ENCODE measurements at regions not wholly inside any gene's neighbourhood (a gene's known extent, or its start where the extent isn't known, plus 50 kb on each side); places are given as distances from the start of the nearest gene placed in this dataset.

DNA sequence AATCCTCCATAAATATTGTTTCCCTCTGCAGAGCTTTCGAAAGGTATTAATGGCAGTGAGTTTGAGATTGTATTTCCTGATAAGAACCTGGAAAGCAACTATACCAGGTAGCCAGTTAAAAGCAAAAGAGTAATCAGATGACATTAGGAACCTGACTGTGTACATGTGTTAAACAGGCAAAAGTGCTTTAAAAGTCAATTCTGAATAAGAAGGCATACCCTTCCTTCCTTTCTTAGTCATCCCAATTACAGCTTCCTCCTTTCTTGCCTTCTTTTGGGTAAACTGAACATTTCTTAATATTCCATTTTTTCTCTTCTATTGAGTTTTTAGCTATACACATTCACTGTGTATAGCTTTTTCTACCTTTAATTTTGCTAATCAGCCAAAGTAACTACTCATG lies 144.7 kb downstream of the ZNF281 start:
- H2BK5ac ChIP-seq (ENCODE audit: low read depth, low read length), result no peak overlapping the region
- CTCF ChIA-PET (ENCODE audit: partially characterized antibody), result interaction anchor here (0.8 to 7.0 kb wide), 6 partner anchors 9 to 269 kb away, joined by 3 to 56 read pairs (median 6); no protein-coding TSS in a partner anchor

More for the DNA sequence above, 144.7 kb downstream of the ZNF281 start:
- no peak overlapping the region for H3K27ac ChIP-seq (ENCODE audit: low read depth, low read length)
- no peaks in the 10 kb centered on the region for H3K79me2 ChIP-seq (ENCODE audit: control insufficient read depth in 1 of 2, insufficient read depth in 2 of 2, low read length in 2 of 2)
- H3K56ac ChIP-seq (replicated peaks; ENCODE audit: insufficient read length, low read depth, low read length), result no peak overlapping the region
- no peak for FAIRE-seq
- H3K4me1 ChIP-seq (replicated peaks in 1 of 4; ENCODE audit: control insufficient read depth in 3 of 4, insufficient read depth in 4 of 4, low read length in 3 of 4), result no peaks in the 10 kb centered on the region
- H4K8ac ChIP-seq (ENCODE audit: extremely low read depth, insufficient read depth, low read length), result no peak overlapping the region
- H3K14ac ChIP-seq (ENCODE audit: insufficient read length), result no peak overlapping the region
- no peak overlapping the region for H2BK120ac ChIP-seq (replicated peaks; ENCODE audit: low read depth, low read length)
- H3K4me3 ChIP-seq (ENCODE audit: extremely low read depth in 1 of 4, insufficient read depth in 2 of 4, low read depth in 3 of 4, low read length in 4 of 4), result no peak overlapping the region
- no peaks in the 10 kb centered on the region for H3K9me3 ChIP-seq (ENCODE audit: insufficient read depth in 2 of 2, low read depth in 1 of 2, low read length in 1 of 2)
- H2AFZ ChIP-seq (ENCODE audit: low read length), result no peak overlapping the region
- no peak overlapping the region for H3K9ac ChIP-seq (replicated peaks in 1 of 4; ENCODE audit: extremely low read depth in 1 of 4, low read depth in 3 of 4, low read length in 3 of 4)
- H3K27me3 ChIP-seq (replicated peaks in 1 of 4; ENCODE audit: control insufficient read depth in 3 of 4, extremely low read depth in 1 of 4, insufficient read depth in 3 of 4, low read length in 3 of 4), result no peaks in the 10 kb centered on the region
- no peak overlapping the region for H3K23ac ChIP-seq (ENCODE audit: insufficient read length)
- WGBS, 2 experiments (ENCODE audit: extremely low coverage in 1 of 2, insufficient coverage in 1 of 2, insufficient read length in 1 of 2, insufficient replicate concordance in 2 of 2, low coverage in 1 of 2, low lambda C conversion rate in 2 of 2, missing lambda C conversion rate in 1 of 2), result 92% methylated on average over 1 of the region's 1 CpG; no CpG with 5 or more reads in 1 of the 2 experiments
- no peak for TF ChIP-seq TBP (IDR thresholded peaks at IDR 0.05; ENCODE audit: low read depth, low read length)
- TF ChIP-seq BRCA1 (IDR thresholded peaks at IDR 0.05; ENCODE audit: low read depth, low read length), result no peak
- TF ChIP-seq SP1 (IDR thresholded peaks at IDR 0.05; ENCODE audit: low read depth, low read length), result no peak
- TF ChIP-seq SIN3A (conservative IDR thresholded peaks at IDR 0.05 in 1 of 2, IDR thresholded peaks at IDR 0.05 in 1 of 2; ENCODE audit: low read depth in 1 of 2, low read length in 2 of 2), result no peak
- no peak for TF ChIP-seq HDAC2 (IDR thresholded peaks at IDR 0.05; ENCODE audit: borderline replicate concordance in 1 of 2, low read depth in 2 of 2, low read length in 2 of 2)
- H3K18ac ChIP-seq (ENCODE audit: extremely low read depth, low read length), result no peak overlapping the region
- H2BK15ac ChIP-seq (ENCODE audit: low read length), result no peak overlapping the region
- H2AK5ac ChIP-seq (ENCODE audit: low read depth, low read length), result no peak overlapping the region
- H4K91ac ChIP-seq (replicated peaks; ENCODE audit: insufficient read length, low read length), result no peak overlapping the region
- POLR2A ChIA-PET (ENCODE audit: partially characterized antibody), result no interaction called here
- H4K5ac ChIP-seq (ENCODE audit: insufficient read length, low read depth, low read length), result no peak overlapping the region
- H4K20me1 ChIP-seq (replicated peaks in 1 of 2; ENCODE audit: control insufficient read depth in 1 of 2, insufficient read depth in 2 of 2, low read length in 2 of 2), result no peaks in the 10 kb centered on the region
- no peaks in the 10 kb centered on the region for H3K23me2 ChIP-seq (ENCODE audit: low read depth, low read length)
- H3K79me1 ChIP-seq (ENCODE audit: low read depth, low read length), result no peaks in the 10 kb centered on the region
- H3K4ac ChIP-seq (replicated peaks; ENCODE audit: insufficient read length, low read depth, low read length), result no peak overlapping the region
- H2BK12ac ChIP-seq (ENCODE audit: low read depth, low read length), result no peak overlapping the region
- H3K4me2 ChIP-seq (ENCODE audit: insufficient read depth in 1 of 2, low read depth in 2 of 2, low read length in 2 of 2), result no peak overlapping the region
- H3K36me3 ChIP-seq (ENCODE audit: control insufficient read depth in 2 of 4, insufficient read depth in 4 of 4, low read length in 3 of 4), result no peaks in the 10 kb centered on the region
- no peak overlapping the region for H2BK20ac ChIP-seq (ENCODE audit: low read length)
- DNase-seq (ENCODE audit: low read depth in 1 of 2, low spot score in 2 of 2), result no peak

Measured in H1 (cell line).